Endothelial cell of umbilical vein (primary cell): ENCODE measurements at regions not wholly inside any gene's neighbourhood (a gene's known extent, or its start where the extent isn't known, plus 50 kb on each side); places are given as distances from the start of the nearest gene placed in this dataset.

ENCODE experiments used
- MYC ChIP-seq: IDR thresholded peaks from one replicate; pipeline ENCODE4 v1.6.1; 2011; ENCODE audit warnings: mild to moderate bottlenecking, low read depth, low read length
- POLR2A ChIP-seq: IDR thresholded peaks from 2 replicates; pipeline ENCODE4 v1.6.1; 2012; ENCODE audit warnings: low read depth, mild to moderate bottlenecking, control low read depth, low read length
- POLR2AphosphoS5 ChIP-seq: IDR thresholded peaks from 2 replicates; pipeline ENCODE4 v1.6.1; 2012; ENCODE audit warnings: low read depth, mild to moderate bottlenecking, control low read depth, low read length, moderate library complexity; ENCODE audit not compliant: insufficient read depth
- TF ChIP-seq, protein P1 (sequence below), 2 donors: IDR thresholded peaks; 1 replicate in 1 of 2; 2 replicates in 1 of 2; pipeline ENCODE4 v1.5.1; 2011; ENCODE audit warnings: low read length in 2 of 2, mild to moderate bottlenecking in 2 of 2, moderate library complexity in 2 of 2, control low read depth in 1 of 2, inconsistent platforms in 1 of 2, low read depth in 1 of 2; ENCODE audit not compliant: insufficient read depth in 1 of 2; ENCODE audit errors: extremely low read depth in 1 of 2

DNA sequence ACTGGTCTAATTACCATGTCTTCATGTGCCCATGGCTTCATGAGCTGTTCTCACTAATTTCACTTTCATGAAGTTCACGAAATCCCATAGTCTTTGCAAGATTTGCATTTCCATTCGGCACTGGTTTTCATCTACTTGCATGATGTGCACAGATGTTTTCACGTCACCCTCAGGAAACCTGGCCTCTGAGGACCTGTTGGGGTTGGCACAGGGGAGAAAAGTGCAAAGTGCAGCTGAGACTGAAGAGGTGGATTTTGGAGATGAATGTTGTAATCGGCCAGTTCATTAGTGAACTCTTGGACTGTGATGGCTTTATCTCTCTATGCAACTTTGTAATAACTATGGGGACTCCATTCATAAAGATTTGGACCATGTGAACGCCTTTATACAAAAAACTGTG, 80.2 kb upstream of the SULF2 start:
- no peak for TF ChIP-seq MYC
- TF ChIP-seq, protein P1, sequence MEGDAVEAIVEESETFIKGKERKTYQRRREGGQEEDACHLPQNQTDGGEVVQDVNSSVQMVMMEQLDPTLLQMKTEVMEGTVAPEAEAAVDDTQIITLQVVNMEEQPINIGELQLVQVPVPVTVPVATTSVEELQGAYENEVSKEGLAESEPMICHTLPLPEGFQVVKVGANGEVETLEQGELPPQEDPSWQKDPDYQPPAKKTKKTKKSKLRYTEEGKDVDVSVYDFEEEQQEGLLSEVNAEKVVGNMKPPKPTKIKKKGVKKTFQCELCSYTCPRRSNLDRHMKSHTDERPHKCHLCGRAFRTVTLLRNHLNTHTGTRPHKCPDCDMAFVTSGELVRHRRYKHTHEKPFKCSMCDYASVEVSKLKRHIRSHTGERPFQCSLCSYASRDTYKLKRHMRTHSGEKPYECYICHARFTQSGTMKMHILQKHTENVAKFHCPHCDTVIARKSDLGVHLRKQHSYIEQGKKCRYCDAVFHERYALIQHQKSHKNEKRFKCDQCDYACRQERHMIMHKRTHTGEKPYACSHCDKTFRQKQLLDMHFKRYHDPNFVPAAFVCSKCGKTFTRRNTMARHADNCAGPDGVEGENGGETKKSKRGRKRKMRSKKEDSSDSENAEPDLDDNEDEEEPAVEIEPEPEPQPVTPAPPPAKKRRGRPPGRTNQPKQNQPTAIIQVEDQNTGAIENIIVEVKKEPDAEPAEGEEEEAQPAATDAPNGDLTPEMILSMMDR (IDR thresholded peaks at IDR 0.05; ENCODE audit: extremely low read depth in 1 of 2, insufficient read depth in 1 of 2, low read depth in 1 of 2, low read length in 2 of 2): no peak
- TF ChIP-seq POLR2A: no peak
- no peak for TF ChIP-seq POLR2AphosphoS5
